Suprapubic skin (tissue), 4 donors: ENCODE measurements at regions not wholly inside any gene's neighbourhood (a gene's known extent, or its start where the extent isn't known, plus 50 kb on each side); places are given as distances from the start of the nearest gene placed in this dataset.

Experiments used
- POLR2A ChIP-seq, 2 donors: fragments of 450-650 bp; IDR thresholded peaks; one replicate each; pipeline ENCODE4 v1.6.1; 2017; ENCODE audit warnings: antibody characterized with exemption in 2 of 2, mild to moderate bottlenecking in 2 of 2, moderate library complexity in 2 of 2
- POLR2AphosphoS5 ChIP-seq, 3 donors: sonication (generic); formaldehyde crosslinking; IDR thresholded peaks; one replicate each; pipeline ENCODE4 v1.6.1; 2017; ENCODE audit warnings: antibody characterized with exemption in 3 of 3
- TF ChIP-seq, protein P1 (sequence below), 2 donors: fragments of 200-600 bp in 1 of 2; fragments of 450-650 bp in 1 of 2; sonication (generic) in 1 of 2; IDR thresholded peaks; one replicate each; pipeline ENCODE4 v1.5.1; 2016 to 2019; ENCODE audit warnings: antibody characterized with exemption in 2 of 2, mild to moderate bottlenecking in 1 of 2, moderate library complexity in 1 of 2

DNA sequence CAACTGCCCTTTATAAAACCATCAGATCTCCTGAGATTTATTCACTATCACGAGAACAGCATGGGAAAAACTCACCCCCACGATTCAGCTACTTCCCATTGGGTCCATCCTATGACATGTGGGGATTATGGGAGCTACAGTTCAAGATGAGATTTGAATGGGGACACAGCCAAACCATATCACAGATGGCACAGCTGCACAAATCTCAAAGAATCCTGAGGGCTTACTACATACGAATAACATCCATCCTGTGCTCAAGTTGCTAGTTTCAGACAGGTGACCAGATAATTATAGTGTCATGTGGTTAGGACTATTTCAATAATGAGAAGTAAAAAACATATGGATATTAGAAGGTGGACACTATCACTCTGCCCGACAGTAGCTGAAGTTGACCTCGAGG lies 211.2 kb downstream of the NUAK1 start:
- TF ChIP-seq POLR2A (IDR thresholded peaks at IDR 0.05): no peak
- no peak for TF ChIP-seq POLR2AphosphoS5 (IDR thresholded peaks at IDR 0.05)
- TF ChIP-seq, protein P1, sequence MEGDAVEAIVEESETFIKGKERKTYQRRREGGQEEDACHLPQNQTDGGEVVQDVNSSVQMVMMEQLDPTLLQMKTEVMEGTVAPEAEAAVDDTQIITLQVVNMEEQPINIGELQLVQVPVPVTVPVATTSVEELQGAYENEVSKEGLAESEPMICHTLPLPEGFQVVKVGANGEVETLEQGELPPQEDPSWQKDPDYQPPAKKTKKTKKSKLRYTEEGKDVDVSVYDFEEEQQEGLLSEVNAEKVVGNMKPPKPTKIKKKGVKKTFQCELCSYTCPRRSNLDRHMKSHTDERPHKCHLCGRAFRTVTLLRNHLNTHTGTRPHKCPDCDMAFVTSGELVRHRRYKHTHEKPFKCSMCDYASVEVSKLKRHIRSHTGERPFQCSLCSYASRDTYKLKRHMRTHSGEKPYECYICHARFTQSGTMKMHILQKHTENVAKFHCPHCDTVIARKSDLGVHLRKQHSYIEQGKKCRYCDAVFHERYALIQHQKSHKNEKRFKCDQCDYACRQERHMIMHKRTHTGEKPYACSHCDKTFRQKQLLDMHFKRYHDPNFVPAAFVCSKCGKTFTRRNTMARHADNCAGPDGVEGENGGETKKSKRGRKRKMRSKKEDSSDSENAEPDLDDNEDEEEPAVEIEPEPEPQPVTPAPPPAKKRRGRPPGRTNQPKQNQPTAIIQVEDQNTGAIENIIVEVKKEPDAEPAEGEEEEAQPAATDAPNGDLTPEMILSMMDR (IDR thresholded peaks at IDR 0.05): no peak
